ENCODE measurements at regions not wholly inside any gene's neighbourhood (a gene's known extent, or its start where the extent isn't known, plus 50 kb on each side); places are given as distances from the start of the nearest gene placed in this dataset.
"Not testable (repeated sequence)": the region's sequence is repeated elsewhere in the genome, so short reads cannot be mapped to it uniquely, and the experiment has no call there.

DNA sequence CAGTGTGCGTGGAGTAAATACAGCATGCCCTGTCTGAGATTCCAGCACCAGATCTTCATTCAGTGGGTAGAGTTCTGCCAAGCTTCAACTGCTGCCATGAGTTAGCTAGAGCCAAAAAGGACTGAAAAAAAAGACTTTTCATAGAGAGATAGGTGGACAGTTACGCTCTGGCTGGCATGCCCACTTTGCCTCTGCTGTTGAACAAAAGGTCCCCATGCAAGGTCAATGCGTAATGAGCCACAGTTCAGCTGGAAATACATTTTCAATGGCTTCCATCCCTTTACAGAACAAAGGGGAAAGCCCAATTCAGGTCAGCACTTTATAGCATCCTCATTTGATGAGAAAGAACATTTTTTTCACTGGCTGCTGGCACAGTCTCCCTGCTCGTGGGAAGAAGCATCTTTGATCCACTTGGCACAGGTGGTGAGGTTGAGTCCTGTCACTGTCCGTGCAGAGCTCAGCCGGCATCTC, 86.9 kb upstream of the ERCC6L2 start:
- Histone ChIP-seq H3K9me3 (ENCODE audit: control insufficient read depth in 5 of 5, low read length in 5 of 5) (no peaks in the 10 kb centered on the region), H3K27ac (ENCODE audit: low read depth, low read length) (no peak overlapping the region), H3K4me1 (ENCODE audit: control insufficient read depth in 5 of 5, insufficient read depth in 5 of 5, low read length in 5 of 5) (no peaks in the 10 kb centered on the region), H3K36me3 (ENCODE audit: control insufficient read depth in 5 of 5, insufficient read depth in 5 of 5, low read length in 5 of 5) (no peaks in the 10 kb centered on the region), H3K9ac (ENCODE audit: low read length in 5 of 5) (no peak overlapping the region), H3K4me3 (ENCODE audit: low read depth in 1 of 5, low read length in 5 of 5) (no peak overlapping the region), H3K27me3 (ENCODE audit: control insufficient read depth in 5 of 5, insufficient read depth in 4 of 5, low read length in 5 of 5) (peaks cover 0 to 3% (median 0%) of the 10 kb centered on the region in 5 donors)

DNA sequence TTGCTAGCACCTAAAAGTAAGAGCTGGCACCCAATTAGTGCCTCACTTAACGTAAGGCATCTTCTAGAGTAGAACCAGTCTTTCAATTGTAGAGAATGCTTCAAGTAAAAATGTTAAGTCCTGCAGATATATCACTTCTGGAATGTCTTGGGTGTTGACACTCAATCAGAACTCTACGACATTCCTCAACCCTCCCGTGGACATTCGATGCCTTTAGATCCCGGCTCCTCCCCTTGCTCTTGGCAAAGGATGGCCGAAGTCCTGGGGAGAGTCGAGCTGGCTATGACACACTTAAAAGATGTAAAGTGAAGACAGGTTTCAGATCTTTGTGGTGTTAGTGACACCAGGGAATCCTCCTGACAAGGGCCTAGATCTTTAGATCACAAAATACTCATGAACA, 87.5 kb upstream of the ERCC6L2 start:
- Histone ChIP-seq H3K36me3 (ENCODE audit: control insufficient read depth in 5 of 5, insufficient read depth in 5 of 5, low read length in 5 of 5) (no peaks in the 10 kb centered on the region), H3K27ac (ENCODE audit: low read depth, low read length) (no peak overlapping the region)

DNA sequence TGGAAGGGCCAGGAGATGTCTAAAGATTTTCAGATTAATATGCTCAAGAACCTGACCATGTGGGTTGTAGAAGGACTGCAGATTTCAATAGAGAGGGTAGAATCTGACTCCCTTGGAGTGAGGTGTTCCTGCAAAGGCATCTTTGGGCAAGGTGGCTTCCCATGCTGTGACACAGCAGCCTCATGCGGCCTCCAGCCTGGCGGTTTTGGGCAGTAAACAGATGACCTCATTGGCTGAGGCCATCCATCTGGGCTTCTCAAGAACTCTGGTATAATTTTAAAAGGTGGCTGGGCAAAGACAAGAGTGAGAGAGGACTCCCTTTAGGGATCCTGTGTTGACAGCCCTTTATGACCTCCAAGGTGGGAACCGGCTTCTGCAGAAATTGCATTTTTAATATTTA, 90.3 kb upstream of the ERCC6L2 start:
- Histone ChIP-seq H3K4me1 (ENCODE audit: control insufficient read depth in 5 of 5, insufficient read depth in 5 of 5, low read length in 5 of 5) (no peaks in the 10 kb centered on the region), H3K36me3 (ENCODE audit: control insufficient read depth in 5 of 5, insufficient read depth in 5 of 5, low read length in 5 of 5) (no peaks in the 10 kb centered on the region), H3K4me3 (ENCODE audit: low read depth in 1 of 5, low read length in 5 of 5) (no peak overlapping the region), H3K27ac (ENCODE audit: low read depth, low read length) (no peak overlapping the region), H3K9ac (ENCODE audit: low read length in 5 of 5) (no peak overlapping the region), H3K27me3 (ENCODE audit: control insufficient read depth in 5 of 5, insufficient read depth in 4 of 5, low read length in 5 of 5) (peaks cover 0 to 5% (median 0%) of the 10 kb centered on the region in 5 donors), H3K9me3 (ENCODE audit: control insufficient read depth in 5 of 5, low read length in 5 of 5) (no peaks in the 10 kb centered on the region)

More for the DNA sequence above, 87.5 kb upstream of the ERCC6L2 start:
- Histone ChIP-seq H3K27me3 (ENCODE audit: control insufficient read depth in 5 of 5, insufficient read depth in 4 of 5, low read length in 5 of 5) (peaks cover 0 to 5% (median 0%) of the 10 kb centered on the region in 5 donors), H3K9me3 (ENCODE audit: control insufficient read depth in 5 of 5, low read length in 5 of 5) (no peaks in the 10 kb centered on the region), H3K9ac (ENCODE audit: low read length in 5 of 5) (no peak overlapping the region), H3K4me1 (ENCODE audit: control insufficient read depth in 5 of 5, insufficient read depth in 5 of 5, low read length in 5 of 5) (no peaks in the 10 kb centered on the region), H3K4me3 (ENCODE audit: low read depth in 1 of 5, low read length in 5 of 5) (no peak overlapping the region)

- Histone ChIP-seq H3K9ac (ENCODE audit: low read length in 5 of 5) (no peak overlapping the region), H3K27ac (ENCODE audit: low read depth, low read length) (no peak overlapping the region), H3K4me1 (ENCODE audit: control insufficient read depth in 5 of 5, insufficient read depth in 5 of 5, low read length in 5 of 5) (peaks cover 0 to 2% (median 0%) of the 10 kb centered on the region in 5 donors), H3K4me3 (ENCODE audit: low read depth in 1 of 5, low read length in 5 of 5) (no peak overlapping the region), H3K36me3 (ENCODE audit: control insufficient read depth in 5 of 5, insufficient read depth in 5 of 5, low read length in 5 of 5) (no peaks in the 10 kb centered on the region), H3K9me3 (ENCODE audit: control insufficient read depth in 5 of 5, low read length in 5 of 5) (no peaks in the 10 kb centered on the region), H3K27me3 (ENCODE audit: control insufficient read depth in 5 of 5, insufficient read depth in 4 of 5, low read length in 5 of 5) (peaks cover 0 to 5% (median 0%) of the 10 kb centered on the region in 5 donors)
These were observed 91.2 kb upstream of the ERCC6L2 start for GRCh38 chr9:95784318-95784717.

GRCh38 chr9:95783426-95783975, 92.0 kb upstream of the ERCC6L2 start:
- no peaks in the 10 kb centered on the region for H3K36me3 ChIP-seq (ENCODE audit: control insufficient read depth in 5 of 5, insufficient read depth in 5 of 5, low read length in 5 of 5)
- no peak overlapping the region for H3K27ac ChIP-seq (ENCODE audit: low read depth, low read length)
- H3K4me1 ChIP-seq (ENCODE audit: control insufficient read depth in 5 of 5, insufficient read depth in 5 of 5, low read length in 5 of 5): peaks cover 0 to 10% (median 0%) of the 10 kb centered on the region in 5 donors
- no peak overlapping the region for H3K4me3 ChIP-seq (ENCODE audit: low read depth in 1 of 5, low read length in 5 of 5)
- H3K9ac ChIP-seq (ENCODE audit: low read length in 5 of 5): no peak overlapping the region
- peaks cover 0 to 5% (median 0%) of the 10 kb centered on the region in 5 donors for H3K27me3 ChIP-seq (ENCODE audit: control insufficient read depth in 5 of 5, insufficient read depth in 4 of 5, low read length in 5 of 5)
- no peaks in the 10 kb centered on the region for H3K9me3 ChIP-seq (ENCODE audit: control insufficient read depth in 5 of 5, low read length in 5 of 5)

DNA sequence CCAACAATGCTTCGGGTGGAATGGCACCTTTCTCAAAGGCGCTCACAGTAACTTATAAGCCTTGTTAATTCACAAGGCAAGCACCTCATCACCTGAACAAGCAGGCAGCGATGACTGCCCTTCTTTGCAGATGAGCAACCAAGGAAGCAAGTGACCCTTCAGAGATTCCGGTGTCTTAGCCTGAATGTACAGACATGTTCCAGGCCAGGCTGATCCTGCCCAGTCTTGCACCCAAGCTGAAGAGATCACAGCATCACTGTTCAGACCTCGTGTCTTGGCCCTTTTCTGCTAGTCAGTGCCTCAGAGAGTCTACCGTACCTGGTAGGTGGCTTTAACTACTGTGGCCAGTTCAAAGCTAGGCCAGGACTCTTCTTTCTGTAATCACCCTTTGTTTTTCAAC, 94.7 kb upstream of the ERCC6L2 start:
- Histone ChIP-seq H3K36me3 (ENCODE audit: control insufficient read depth in 5 of 5, insufficient read depth in 5 of 5, low read length in 5 of 5) (no peaks in the 10 kb centered on the region), H3K9ac (ENCODE audit: low read length in 5 of 5) (no peak overlapping the region), H3K4me3 (ENCODE audit: low read depth in 1 of 5, low read length in 5 of 5) (no peak overlapping the region), H3K9me3 (ENCODE audit: control insufficient read depth in 5 of 5, low read length in 5 of 5) (no peaks in the 10 kb centered on the region), H3K4me1 (ENCODE audit: control insufficient read depth in 5 of 5, insufficient read depth in 5 of 5, low read length in 5 of 5) (peaks cover 0 to 10% (median 0%) of the 10 kb centered on the region in 5 donors), H3K27me3 (ENCODE audit: control insufficient read depth in 5 of 5, insufficient read depth in 4 of 5, low read length in 5 of 5) (peaks cover 0 to 5% (median 0%) of the 10 kb centered on the region in 5 donors), H3K27ac (ENCODE audit: low read depth, low read length) (no peak overlapping the region)

GRCh38 chr9:95780121-95780520, 95.4 kb upstream of the ERCC6L2 start:
- peaks cover 0 to 5% (median 0%) of the 10 kb centered on the region in 5 donors for H3K27me3 ChIP-seq (ENCODE audit: control insufficient read depth in 5 of 5, insufficient read depth in 4 of 5, low read length in 5 of 5)
- no peak overlapping the region for H3K4me3 ChIP-seq (ENCODE audit: low read depth in 1 of 5, low read length in 5 of 5)
- peaks cover 0 to 10% (median 0%) of the 10 kb centered on the region in 5 donors for H3K4me1 ChIP-seq (ENCODE audit: control insufficient read depth in 5 of 5, insufficient read depth in 5 of 5, low read length in 5 of 5)
- no peak overlapping the region for H3K27ac ChIP-seq (ENCODE audit: low read depth, low read length)
- no peaks in the 10 kb centered on the region for H3K36me3 ChIP-seq (ENCODE audit: control insufficient read depth in 5 of 5, insufficient read depth in 5 of 5, low read length in 5 of 5)
- no peak overlapping the region for H3K9ac ChIP-seq (ENCODE audit: low read length in 5 of 5)
- no peaks in the 10 kb centered on the region for H3K9me3 ChIP-seq (ENCODE audit: control insufficient read depth in 5 of 5, low read length in 5 of 5)

GRCh38 chr9:95779597-95779996, 95.9 kb upstream of the ERCC6L2 start:
- not testable (repeated sequence) for H3K9ac ChIP-seq (ENCODE audit: low read length in 5 of 5); H3K4me1 ChIP-seq (ENCODE audit: control insufficient read depth in 5 of 5, insufficient read depth in 5 of 5, low read length in 5 of 5); H3K9me3 ChIP-seq (ENCODE audit: control insufficient read depth in 5 of 5, low read length in 5 of 5); H3K27ac ChIP-seq (ENCODE audit: low read depth, low read length); H3K4me3 ChIP-seq (ENCODE audit: low read depth in 1 of 5, low read length in 5 of 5); H3K27me3 ChIP-seq (ENCODE audit: control insufficient read depth in 5 of 5, insufficient read depth in 4 of 5, low read length in 5 of 5); H3K36me3 ChIP-seq (ENCODE audit: control insufficient read depth in 5 of 5, insufficient read depth in 5 of 5, low read length in 5 of 5)

- H3K4me1 ChIP-seq (ENCODE audit: control insufficient read depth in 5 of 5, insufficient read depth in 5 of 5, low read length in 5 of 5): peaks cover 0 to 10% (median 0%) of the 10 kb centered on the region in 5 donors
- peaks cover 0 to 5% (median 0%) of the 10 kb centered on the region in 5 donors for H3K27me3 ChIP-seq (ENCODE audit: control insufficient read depth in 5 of 5, insufficient read depth in 4 of 5, low read length in 5 of 5)
- H3K9me3 ChIP-seq (ENCODE audit: control insufficient read depth in 5 of 5, low read length in 5 of 5): no peaks in the 10 kb centered on the region
- H3K27ac ChIP-seq (ENCODE audit: low read depth, low read length): no peak overlapping the region
- H3K36me3 ChIP-seq (ENCODE audit: control insufficient read depth in 5 of 5, insufficient read depth in 5 of 5, low read length in 5 of 5): no peaks in the 10 kb centered on the region
- H3K4me3 ChIP-seq (ENCODE audit: low read depth in 1 of 5, low read length in 5 of 5): no peak overlapping the region
- no peak overlapping the region for H3K9ac ChIP-seq (ENCODE audit: low read length in 5 of 5)
These were observed 96.5 kb upstream of the ERCC6L2 start for GRCh38 chr9:95778957-95779356.

DNA sequence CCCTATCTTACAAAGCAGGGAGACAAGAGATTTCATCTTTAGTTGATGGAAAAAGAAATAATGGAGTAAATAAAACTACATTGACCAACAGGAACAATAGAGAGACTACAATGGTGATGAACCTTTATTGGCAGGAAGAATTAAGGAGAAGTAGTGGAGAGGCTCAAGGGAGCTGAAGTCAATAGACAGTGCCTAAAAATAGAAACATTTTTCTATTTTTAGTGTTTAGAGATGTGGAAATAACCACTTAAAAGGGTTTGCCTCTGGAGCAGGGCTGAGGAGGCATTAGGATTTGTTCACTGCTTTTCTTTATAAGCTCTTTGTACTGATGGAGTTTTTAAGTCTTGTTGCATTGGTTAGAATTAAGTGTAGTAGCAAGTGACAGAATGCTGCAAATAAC, 98.4 kb upstream of the ERCC6L2 start:
- Histone ChIP-seq H3K4me3 (ENCODE audit: low read depth in 1 of 5, low read length in 5 of 5) (no peak overlapping the region), H3K4me1 (ENCODE audit: control insufficient read depth in 5 of 5, insufficient read depth in 5 of 5, low read length in 5 of 5) (peaks cover 0 to 10% (median 2%) of the 10 kb centered on the region in 5 donors), H3K9me3 (ENCODE audit: control insufficient read depth in 5 of 5, low read length in 5 of 5) (no peaks in the 10 kb centered on the region), H3K36me3 (ENCODE audit: control insufficient read depth in 5 of 5, insufficient read depth in 5 of 5, low read length in 5 of 5) (no peaks in the 10 kb centered on the region), H3K9ac (ENCODE audit: low read length in 5 of 5) (no peak overlapping the region), H3K27ac (ENCODE audit: low read depth, low read length) (no peak overlapping the region), H3K27me3 (ENCODE audit: control insufficient read depth in 5 of 5, insufficient read depth in 4 of 5, low read length in 5 of 5) (peaks cover 0 to 10% (median 0%) of the 10 kb centered on the region in 5 donors)
